ENCODE measurements at regions not wholly inside any gene's neighbourhood (a gene's known extent, or its start where the extent isn't known, plus 50 kb on each side); places are given as distances from the start of the nearest gene placed in this dataset.

- H3K27ac Mint-ChIP-seq = no peak overlapping the region
- intact Hi-C loops (cut with micrococcal nuclease) = loop anchor here (2.0 kb wide), 1 partner anchor 43 kb away; no protein-coding TSS in a partner anchor
- no peaks in the 10 kb centered on the region for H3K4me1 Mint-ChIP-seq (ENCODE audit: low read depth)
- no peak for DNase-seq
- no peaks in the 10 kb centered on the region for H3K36me3 Mint-ChIP-seq (ENCODE audit: low read depth)
- no peaks in the 10 kb centered on the region for H3K27me3 Mint-ChIP-seq (ENCODE audit: low read depth)
- H3K9me3 Mint-ChIP-seq = peaks cover 2% of the 10 kb centered on the region
- CTCF ChIA-PET = no interaction called here
- H3K4me3 Mint-ChIP-seq = no peak overlapping the region
Observed at GRCh38 chr16:76976101-76976500, 214.9 kb upstream of the MON1B start.

- Mint-ChIP-seq H3K4me3 (no peak overlapping the region), H3K27me3 (ENCODE audit: low read depth) (no peaks in the 10 kb centered on the region), H3K27ac (no peak overlapping the region), H3K36me3 (ENCODE audit: low read depth) (no peaks in the 10 kb centered on the region), H3K4me1 (ENCODE audit: low read depth) (no peaks in the 10 kb centered on the region), H3K9me3 (peaks cover 2% of the 10 kb centered on the region)
- intact Hi-C loops (cut with micrococcal nuclease) = loop anchor here (2.0 kb wide), 1 partner anchor 44 kb away; no protein-coding TSS in a partner anchor
- CTCF ChIA-PET = no interaction called here
- no peak for DNase-seq
Observed at GRCh38 chr16:76976756-76977155, 214.2 kb upstream of the MON1B start.

- no peak overlapping the region for H3K4me3 Mint-ChIP-seq
- no peaks in the 10 kb centered on the region for H3K36me3 Mint-ChIP-seq (ENCODE audit: low read depth)
- no peaks in the 10 kb centered on the region for H3K4me1 Mint-ChIP-seq (ENCODE audit: low read depth)
- H3K27me3 Mint-ChIP-seq (ENCODE audit: low read depth) = peaks cover 5% of the 10 kb centered on the region
- intact Hi-C loops (cut with micrococcal nuclease) = no loop called here
- H3K9me3 Mint-ChIP-seq = no peaks in the 10 kb centered on the region
- CTCF ChIA-PET = no interaction called here
- no peak for DNase-seq
- no peak overlapping the region for H3K27ac Mint-ChIP-seq
Observed at GRCh38 chr16:76984196-76984595, 206.8 kb upstream of the MON1B start.

- H3K9me3 Mint-ChIP-seq = no peaks in the 10 kb centered on the region
- intact Hi-C loops (cut with micrococcal nuclease) = no loop called here
- DNase-seq = no peak
- no peaks in the 10 kb centered on the region for H3K4me1 Mint-ChIP-seq (ENCODE audit: low read depth)
- H3K27me3 Mint-ChIP-seq (ENCODE audit: low read depth) = peaks cover 5% of the 10 kb centered on the region
- CTCF ChIA-PET = no interaction called here
- no peak overlapping the region for H3K27ac Mint-ChIP-seq
- no peak overlapping the region for H3K4me3 Mint-ChIP-seq
- no peaks in the 10 kb centered on the region for H3K36me3 Mint-ChIP-seq (ENCODE audit: low read depth)
Observed at GRCh38 chr16:76985392-76986045, 205.5 kb upstream of the MON1B start.

- CTCF ChIA-PET = no interaction called here
- no peaks in the 10 kb centered on the region for H3K36me3 Mint-ChIP-seq (ENCODE audit: low read depth)
- DNase-seq = no peak
- no peak overlapping the region for H3K4me3 Mint-ChIP-seq
- no peaks in the 10 kb centered on the region for H3K4me1 Mint-ChIP-seq (ENCODE audit: low read depth)
- H3K27me3 Mint-ChIP-seq (ENCODE audit: low read depth) = peaks cover 4% of the 10 kb centered on the region
- no peaks in the 10 kb centered on the region for H3K9me3 Mint-ChIP-seq
- H3K27ac Mint-ChIP-seq = no peak overlapping the region
- intact Hi-C loops (cut with micrococcal nuclease) = no loop called here
Observed at GRCh38 chr16:76988526-76988925, 202.5 kb upstream of the MON1B start.

GRCh38 chr16:77002644-77003043 lies 188.3 kb upstream of the MON1B start:
- intact Hi-C loops (cut with micrococcal nuclease) = no loop called here
- Mint-ChIP-seq H3K9me3 (peaks cover 4% of the 10 kb centered on the region), H3K27me3 (ENCODE audit: low read depth) (no peaks in the 10 kb centered on the region), H3K27ac (no peak overlapping the region), H3K4me1 (ENCODE audit: low read depth) (no peaks in the 10 kb centered on the region), H3K36me3 (ENCODE audit: low read depth) (no peaks in the 10 kb centered on the region), H3K4me3 (no peak overlapping the region)
- no peak for DNase-seq
- CTCF ChIA-PET = no interaction called here

GRCh38 chr16:77009453-77009852 lies 181.5 kb upstream of the MON1B start:
- H3K36me3 Mint-ChIP-seq (ENCODE audit: low read depth) = no peaks in the 10 kb centered on the region
- DNase-seq = no peak
- peaks cover 3% of the 10 kb centered on the region for H3K9me3 Mint-ChIP-seq
- no peaks in the 10 kb centered on the region for H3K4me1 Mint-ChIP-seq (ENCODE audit: low read depth)
- CTCF ChIA-PET = no interaction called here
- intact Hi-C loops (cut with micrococcal nuclease) = no loop called here
- H3K4me3 Mint-ChIP-seq = no peak overlapping the region
- H3K27ac Mint-ChIP-seq = no peak overlapping the region
- H3K27me3 Mint-ChIP-seq (ENCODE audit: low read depth) = no peaks in the 10 kb centered on the region

- no peak overlapping the region for H3K4me3 Mint-ChIP-seq
- H3K27ac Mint-ChIP-seq = no peak overlapping the region
- no peaks in the 10 kb centered on the region for H3K36me3 Mint-ChIP-seq (ENCODE audit: low read depth)
- intact Hi-C loops (cut with micrococcal nuclease) = no loop called here
- H3K9me3 Mint-ChIP-seq = peaks cover 5% of the 10 kb centered on the region
- H3K4me1 Mint-ChIP-seq (ENCODE audit: low read depth) = no peaks in the 10 kb centered on the region
- no peak for DNase-seq
- CTCF ChIA-PET = no interaction called here
- no peaks in the 10 kb centered on the region for H3K27me3 Mint-ChIP-seq (ENCODE audit: low read depth)
Observed at GRCh38 chr16:77014441-77014840, 176.5 kb upstream of the MON1B start.

GRCh38 chr16:77030600-77030999 lies 160.4 kb upstream of the MON1B start:
- Mint-ChIP-seq H3K36me3 (ENCODE audit: low read depth) (no peaks in the 10 kb centered on the region), H3K27ac (no peak overlapping the region), H3K9me3 (peaks cover 2% of the 10 kb centered on the region), H3K4me1 (ENCODE audit: low read depth) (no peaks in the 10 kb centered on the region), H3K4me3 (no peak overlapping the region), H3K27me3 (ENCODE audit: low read depth) (peaks cover 2% of the 10 kb centered on the region)
- CTCF ChIA-PET = no interaction called here
- no peak for DNase-seq
- intact Hi-C loops (cut with micrococcal nuclease) = no loop called here

- Mint-ChIP-seq H3K4me3 (no peak overlapping the region), H3K36me3 (ENCODE audit: low read depth) (no peaks in the 10 kb centered on the region), H3K4me1 (ENCODE audit: low read depth) (no peaks in the 10 kb centered on the region), H3K9me3 (peaks cover 2% of the 10 kb centered on the region), H3K27ac (no peak overlapping the region), H3K27me3 (ENCODE audit: low read depth) (peaks cover 2% of the 10 kb centered on the region)
- DNase-seq = no peak
- CTCF ChIA-PET = no interaction called here
- intact Hi-C loops (cut with micrococcal nuclease) = no loop called here
Observed at GRCh38 chr16:77033516-77033915, 157.5 kb upstream of the MON1B start.

GRCh38 chr16:77035361-77035760 lies 155.6 kb upstream of the MON1B start:
- no peak overlapping the region for H3K27ac Mint-ChIP-seq
- H3K4me3 Mint-ChIP-seq = no peak overlapping the region
- no peaks in the 10 kb centered on the region for H3K4me1 Mint-ChIP-seq (ENCODE audit: low read depth)
- H3K9me3 Mint-ChIP-seq = peaks cover 2% of the 10 kb centered on the region
- no peaks in the 10 kb centered on the region for H3K36me3 Mint-ChIP-seq (ENCODE audit: low read depth)
- no peaks in the 10 kb centered on the region for H3K27me3 Mint-ChIP-seq (ENCODE audit: low read depth)
- intact Hi-C loops (cut with micrococcal nuclease) = no loop called here
- CTCF ChIA-PET = interaction anchor here (0.6 to 0.7 kb wide), 2 partner anchors 28 to 285 kb away, joined by 4 to 6 read pairs; no protein-coding TSS in a partner anchor
- no peak for DNase-seq

- no peaks in the 10 kb centered on the region for H3K36me3 Mint-ChIP-seq (ENCODE audit: low read depth)
- peaks cover 2% of the 10 kb centered on the region for H3K27me3 Mint-ChIP-seq (ENCODE audit: low read depth)
- CTCF ChIA-PET = no interaction called here
- no peak for DNase-seq
- intact Hi-C loops (cut with micrococcal nuclease) = no loop called here
- H3K9me3 Mint-ChIP-seq = peaks cover 2% of the 10 kb centered on the region
- no peak overlapping the region for H3K27ac Mint-ChIP-seq
- no peaks in the 10 kb centered on the region for H3K4me1 Mint-ChIP-seq (ENCODE audit: low read depth)
- H3K4me3 Mint-ChIP-seq = no peak overlapping the region
Observed at GRCh38 chr16:77037696-77038347, 153.2 kb upstream of the MON1B start.

GRCh38 chr16:77041468-77041867 lies 149.5 kb upstream of the MON1B start:
- CTCF ChIA-PET = no interaction called here
- Mint-ChIP-seq H3K27ac (no peak overlapping the region), H3K4me3 (no peak overlapping the region), H3K4me1 (ENCODE audit: low read depth) (no peaks in the 10 kb centered on the region), H3K9me3 (no peaks in the 10 kb centered on the region), H3K27me3 (ENCODE audit: low read depth) (peaks cover 9% of the 10 kb centered on the region), H3K36me3 (ENCODE audit: low read depth) (no peaks in the 10 kb centered on the region)
- intact Hi-C loops (cut with micrococcal nuclease) = no loop called here
- DNase-seq = no peak
